GM18907 (cell line): ENCODE measurements at regions not wholly inside any gene's neighbourhood (a gene's known extent, or its start where the extent isn't known, plus 50 kb on each side); places are given as distances from the start of the nearest gene placed in this dataset.
"Not testable (repeated sequence)": the region's sequence is repeated elsewhere in the genome, so short reads cannot be mapped to it uniquely, and the experiment has no call there.

Experiments used
- ATAC-seq: cut with Tn5 transposase; IDR thresholded peaks from one replicate; pipeline ENCODE4 v1.9.1; 2021; ENCODE audit warnings: mild to moderate bottlenecking, moderate library complexity; ENCODE audit not compliant: unreplicated experiment

DNA sequence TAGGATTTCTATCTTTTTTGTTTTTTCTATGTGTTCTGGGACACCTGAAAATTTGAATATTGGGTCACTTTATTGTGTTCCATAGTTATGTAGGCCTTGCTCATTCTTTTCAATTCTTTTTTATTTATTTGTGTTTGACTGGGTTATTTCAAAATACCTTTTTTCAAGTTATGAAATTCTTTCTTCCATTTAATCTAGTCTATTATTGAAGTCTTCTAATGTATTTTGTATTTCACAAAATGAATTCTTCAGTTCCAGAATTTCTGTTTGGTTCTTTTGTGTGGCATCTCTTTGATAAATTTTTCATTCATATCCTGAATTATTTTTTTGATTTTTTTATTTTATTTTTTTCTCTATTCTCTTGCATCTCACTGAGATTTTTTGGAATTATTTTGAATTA, 628.8 kb downstream of the NR2F1-AS1 start:
- ATAC-seq = no peak

DNA sequence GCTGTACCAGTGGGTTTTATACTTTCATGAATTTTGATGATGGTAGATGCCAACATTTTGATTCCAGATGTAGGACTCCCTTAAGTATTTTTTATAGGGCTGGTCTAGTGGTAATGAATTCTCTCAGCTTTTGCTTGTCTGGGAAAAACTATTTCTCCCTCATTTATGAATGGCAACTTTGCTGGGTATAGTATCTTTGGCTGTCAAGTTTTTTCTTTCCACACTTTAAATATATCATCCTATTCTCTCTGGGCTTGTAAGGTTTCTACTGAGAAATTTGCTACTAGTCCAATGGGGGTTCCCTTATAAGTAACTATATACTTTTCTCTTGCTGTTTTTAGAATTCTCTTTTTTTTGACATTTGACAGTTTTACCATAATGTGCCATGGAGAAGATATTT, 629.3 kb downstream of the NR2F1-AS1 start:
- ATAC-seq = no peak

DNA sequence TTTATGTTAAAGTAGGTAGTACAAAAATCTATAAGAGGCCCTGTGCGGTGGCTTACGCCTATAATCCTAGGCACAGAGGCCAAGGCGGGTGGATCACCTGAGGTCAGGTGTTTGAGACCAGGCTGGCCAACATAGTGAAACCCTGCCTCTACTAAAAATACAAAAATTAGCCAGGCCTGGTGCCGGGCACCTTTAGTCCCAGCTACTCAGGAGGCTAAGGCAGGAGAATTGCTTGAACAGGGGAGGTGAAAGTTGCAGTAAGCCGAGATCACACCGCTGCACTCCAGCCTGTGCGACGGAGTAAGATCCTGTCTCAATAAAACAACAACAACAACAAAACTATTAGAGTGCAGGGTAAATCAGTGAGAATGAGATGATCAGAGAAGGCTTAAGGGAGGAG, 634.5 kb downstream of the NR2F1-AS1 start:
- no peak for ATAC-seq

DNA sequence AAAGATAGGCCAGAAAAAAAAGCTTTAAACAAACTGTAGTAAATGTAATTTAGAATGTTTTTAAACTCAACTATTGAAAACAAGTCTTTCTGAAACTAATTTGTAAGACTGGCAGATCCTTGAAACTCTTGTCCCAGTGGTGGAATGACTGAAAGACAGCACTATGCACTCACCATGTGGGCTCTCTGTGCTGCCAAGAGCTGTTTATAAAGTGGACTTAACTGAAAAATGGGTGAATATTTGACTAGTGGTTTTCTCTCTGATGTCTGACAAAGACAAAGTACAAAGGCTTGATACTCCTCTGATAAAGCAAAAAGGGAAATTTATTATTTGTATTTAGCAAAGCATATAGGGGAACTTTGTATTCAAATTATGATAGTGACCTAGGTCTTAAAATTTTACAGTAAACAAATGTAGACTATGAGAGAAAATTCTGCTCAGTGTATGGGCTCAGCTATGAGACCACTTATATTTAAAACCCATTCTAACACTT, 635.4 kb downstream of the NR2F1-AS1 start:
- peak; percentile 88 for ATAC-seq

DNA sequence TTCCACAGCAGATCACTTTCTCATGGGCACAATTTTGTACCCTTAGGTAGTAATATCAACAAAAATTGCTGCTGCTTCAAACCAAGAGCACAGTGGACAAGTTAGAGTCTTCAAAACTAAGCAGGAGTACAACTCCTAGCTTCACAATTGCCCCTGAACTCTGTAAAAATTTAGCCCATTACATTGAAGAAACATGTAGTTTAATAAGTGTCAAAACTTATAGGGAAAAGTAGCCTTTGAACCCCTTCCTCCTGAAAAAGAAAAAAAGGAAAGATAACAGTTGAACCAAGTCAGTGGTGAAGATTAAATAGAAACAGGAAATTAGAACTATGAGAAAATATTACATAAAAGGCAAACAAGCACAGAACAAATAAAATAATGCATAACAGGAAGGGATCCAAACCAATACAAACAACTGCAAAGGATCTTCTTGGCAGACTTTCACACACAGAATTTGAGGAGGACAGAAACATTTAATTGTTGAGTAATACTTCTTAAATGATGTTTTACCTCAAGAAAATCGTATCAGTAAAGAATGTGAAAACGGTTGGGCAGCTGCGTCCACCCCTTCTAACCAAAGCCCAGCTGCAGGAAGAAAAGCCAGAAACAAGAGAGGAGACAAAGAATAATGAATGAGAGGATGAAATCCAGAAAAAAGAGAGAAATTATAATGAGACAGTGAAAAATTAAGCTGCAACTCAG, 636.0 kb downstream of the NR2F1-AS1 start:
- ATAC-seq = no peak

DNA sequence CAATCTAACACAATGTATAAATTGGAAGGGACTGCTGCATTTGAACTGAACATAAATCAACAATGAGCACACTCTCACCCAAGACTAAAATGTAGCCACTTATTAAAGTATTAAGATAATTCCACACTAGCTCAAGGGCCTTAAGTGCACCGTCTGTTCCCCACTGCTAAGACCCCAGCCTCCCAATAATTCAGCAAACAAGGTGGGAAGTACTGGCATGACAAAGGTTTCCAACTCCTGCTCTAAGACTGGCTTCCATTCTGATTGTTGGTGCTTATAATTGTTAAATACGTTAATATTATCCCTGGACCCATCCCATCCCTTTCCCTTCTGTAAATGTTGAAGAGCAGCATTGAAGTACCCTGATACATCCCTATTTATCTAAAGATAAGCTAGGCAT, 636.7 kb downstream of the NR2F1-AS1 start:
- no peak for ATAC-seq

DNA sequence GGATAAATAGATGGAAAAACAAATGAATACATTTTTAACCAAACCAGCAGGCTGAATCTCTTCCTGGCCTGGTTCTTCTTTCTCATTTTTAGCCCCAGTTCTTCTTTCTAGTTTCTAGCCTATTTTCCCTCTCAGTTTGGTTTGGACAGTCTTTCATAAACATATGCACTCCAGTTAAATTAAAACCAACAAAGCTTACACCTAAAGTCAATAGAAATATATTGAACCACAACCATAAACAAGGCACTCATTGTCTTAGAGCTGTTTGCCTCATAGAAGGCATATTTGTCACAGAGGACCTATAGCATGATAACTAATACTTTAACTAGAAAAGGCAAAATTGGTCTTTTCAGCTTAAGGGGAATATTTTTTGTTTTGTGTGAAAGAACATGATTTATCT, 638.3 kb downstream of the NR2F1-AS1 start:
- ATAC-seq = no peak

DNA sequence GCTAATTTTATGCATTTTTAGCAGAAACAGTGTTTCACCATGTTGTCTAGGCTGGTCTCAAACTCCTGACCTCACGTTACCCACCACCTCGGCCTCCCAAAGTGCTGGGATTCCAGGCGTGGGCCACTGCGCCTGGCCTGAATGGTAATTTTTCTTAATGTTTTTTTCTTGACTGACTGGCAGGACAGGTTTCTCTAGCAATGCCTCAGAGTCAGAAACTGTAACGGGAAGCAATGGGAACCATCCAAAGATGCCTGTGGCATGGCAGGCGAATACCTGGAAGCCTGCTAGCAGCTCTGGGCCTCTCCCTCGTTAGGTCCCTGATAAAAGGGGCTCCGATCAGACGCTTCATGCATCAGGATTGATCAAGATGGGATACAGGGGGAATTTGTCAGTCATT, 639.2 kb downstream of the NR2F1-AS1 start:
- ATAC-seq = no peak

DNA sequence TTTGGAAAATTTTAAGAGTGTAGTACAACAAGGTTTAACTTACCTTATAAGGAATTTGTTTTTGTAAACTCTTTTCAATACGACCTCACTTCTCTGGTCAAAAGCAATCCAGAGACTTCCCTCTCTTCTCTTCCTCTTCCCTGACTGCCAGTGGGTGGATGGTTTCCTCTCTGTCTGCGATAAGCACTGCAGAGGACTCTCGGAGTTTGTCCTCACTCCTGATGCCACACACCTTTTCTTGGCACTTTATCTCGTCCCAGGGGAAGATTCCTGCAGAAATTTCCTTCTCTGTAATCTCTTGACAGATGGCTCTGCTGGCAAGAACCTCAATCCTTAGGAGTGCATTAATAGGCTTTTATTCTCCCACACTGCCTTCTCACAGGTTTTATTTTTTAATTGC, 641.6 kb downstream of the NR2F1-AS1 start:
- no peak for ATAC-seq

DNA sequence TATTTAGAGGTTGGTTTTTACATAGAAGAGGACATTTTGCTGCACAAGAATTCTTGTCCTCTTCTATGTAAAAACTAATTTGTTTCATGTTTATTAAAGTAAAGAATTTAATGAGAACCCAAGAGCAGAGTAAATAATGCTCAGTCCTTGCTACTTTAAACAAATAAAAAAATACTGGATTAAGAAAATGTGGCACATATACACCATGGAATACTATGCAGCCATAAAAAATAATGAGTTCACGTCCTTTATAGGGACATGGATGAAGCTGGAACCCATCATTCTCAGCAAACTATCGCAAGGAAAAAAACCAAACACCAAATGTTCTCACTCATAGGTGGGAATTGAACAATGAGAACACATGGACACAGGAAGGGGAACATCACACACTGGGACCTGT, 643.6 kb downstream of the NR2F1-AS1 start:
- not testable (repeated sequence) for ATAC-seq

DNA sequence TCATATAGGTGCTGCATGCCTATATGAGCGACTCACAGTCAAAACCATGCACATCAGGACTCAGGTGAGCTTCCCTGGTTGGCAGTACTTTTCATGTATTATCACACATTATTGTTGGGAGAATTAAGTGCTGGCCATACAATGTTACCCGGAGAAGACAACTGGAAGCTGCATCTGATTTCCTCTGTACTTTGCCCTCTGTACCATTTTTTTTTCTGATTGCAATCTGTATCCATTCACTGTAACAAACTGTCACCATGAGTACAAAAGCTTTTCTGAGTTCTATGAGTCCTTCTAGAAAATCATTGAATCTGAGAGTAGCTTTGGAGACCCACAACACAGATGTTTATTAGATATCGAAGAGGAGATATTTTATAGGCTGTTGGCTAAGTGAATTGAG, 651.0 kb downstream of the NR2F1-AS1 start:
- no peak for ATAC-seq

DNA sequence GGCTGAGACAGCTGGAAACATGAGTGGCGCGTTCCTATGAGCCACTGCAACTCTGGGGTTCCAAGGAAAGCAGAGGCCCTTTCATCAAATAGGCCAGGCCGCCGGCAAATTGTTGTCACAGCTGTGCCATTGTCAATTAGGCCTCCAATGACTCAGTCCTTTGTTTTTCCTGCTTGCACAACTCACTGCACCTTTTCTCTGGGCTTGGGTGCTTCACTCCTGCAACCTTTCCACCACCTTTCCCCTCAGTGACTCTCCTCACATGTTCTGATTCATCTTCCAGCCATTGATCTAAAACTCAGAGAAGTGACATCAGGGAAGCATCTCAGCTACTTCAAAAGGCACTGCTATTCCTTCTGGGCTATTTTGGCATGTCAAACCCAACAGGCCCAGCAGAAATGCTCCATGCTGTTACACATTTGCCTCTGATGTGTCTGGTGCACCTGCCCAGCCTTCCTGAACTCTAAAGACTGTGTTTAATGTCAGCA, 653.7 kb downstream of the NR2F1-AS1 start:
- no peak for ATAC-seq

DNA sequence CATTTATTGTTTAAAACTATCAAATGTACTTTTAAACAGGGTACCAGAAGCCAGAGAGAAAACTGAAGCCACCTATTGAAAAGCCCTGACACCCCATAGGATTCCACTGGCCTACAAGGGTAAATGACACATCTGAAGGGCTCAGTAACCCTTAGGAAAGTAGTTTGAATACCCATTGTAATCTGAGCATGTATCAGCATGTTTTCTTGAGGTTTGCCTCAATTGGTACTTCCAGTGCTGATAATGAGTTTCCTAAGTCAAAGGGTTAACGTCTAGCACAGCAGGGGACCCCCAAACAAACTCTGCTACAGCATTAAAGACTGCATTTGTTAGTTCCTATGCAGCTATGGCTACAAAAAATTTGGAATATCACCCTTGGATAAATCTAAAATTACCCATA, 657.1 kb downstream of the NR2F1-AS1 start:
- no peak for ATAC-seq

DNA sequence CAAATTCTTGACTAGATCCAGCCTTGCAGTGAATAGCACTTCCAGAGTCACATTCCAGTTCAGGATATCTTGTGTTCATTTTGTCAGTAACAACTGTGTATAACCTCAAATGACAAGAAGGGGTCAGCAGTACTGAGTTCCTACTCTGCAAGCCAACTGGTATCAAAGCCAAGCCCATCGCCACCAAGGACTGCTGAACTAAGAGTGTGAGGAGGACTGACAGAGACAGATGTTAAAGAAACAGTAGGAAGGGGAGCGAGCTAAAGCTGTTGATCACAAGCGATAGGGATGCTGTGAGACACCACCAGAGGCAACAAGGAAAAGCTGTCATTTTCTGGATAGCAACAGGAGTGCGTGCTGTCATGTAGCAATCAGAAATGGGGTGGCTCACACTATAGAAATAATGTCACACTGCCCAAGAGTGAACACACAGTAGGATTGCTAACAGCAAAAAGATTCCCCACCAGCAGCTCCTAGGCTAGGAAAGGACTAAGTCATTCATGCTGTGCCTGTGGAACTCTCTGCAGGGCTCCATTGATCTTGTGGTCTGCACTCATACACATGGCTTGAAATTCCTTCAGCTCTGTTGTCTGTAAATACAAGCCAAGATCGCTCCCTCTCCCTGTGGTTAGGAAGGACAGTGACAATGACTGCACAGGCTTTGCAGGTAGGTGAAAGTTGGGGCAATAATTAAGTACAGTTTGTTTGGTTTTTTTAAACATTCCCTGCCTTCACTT, 658.6 kb downstream of the NR2F1-AS1 start:
- ATAC-seq = no peak

DNA sequence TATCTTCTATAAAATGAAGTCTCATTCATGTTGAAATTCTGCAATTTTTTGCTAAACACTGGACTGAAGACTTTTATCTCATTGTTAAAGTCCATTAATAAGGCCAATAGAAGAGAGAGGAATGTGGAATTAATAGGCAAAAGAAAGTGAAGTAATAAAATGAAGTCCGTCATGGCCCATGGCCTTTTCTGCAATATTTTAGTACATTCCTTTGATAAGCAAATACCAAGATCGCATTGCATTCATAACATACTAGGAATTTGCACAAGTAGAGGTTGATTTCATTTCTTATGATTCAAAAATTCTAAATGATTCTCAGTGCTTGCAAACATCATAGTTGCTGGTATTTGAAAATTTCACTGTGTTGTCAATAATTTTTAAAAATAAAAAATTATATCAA, 664.0 kb downstream of the NR2F1-AS1 start:
- no peak for ATAC-seq

DNA sequence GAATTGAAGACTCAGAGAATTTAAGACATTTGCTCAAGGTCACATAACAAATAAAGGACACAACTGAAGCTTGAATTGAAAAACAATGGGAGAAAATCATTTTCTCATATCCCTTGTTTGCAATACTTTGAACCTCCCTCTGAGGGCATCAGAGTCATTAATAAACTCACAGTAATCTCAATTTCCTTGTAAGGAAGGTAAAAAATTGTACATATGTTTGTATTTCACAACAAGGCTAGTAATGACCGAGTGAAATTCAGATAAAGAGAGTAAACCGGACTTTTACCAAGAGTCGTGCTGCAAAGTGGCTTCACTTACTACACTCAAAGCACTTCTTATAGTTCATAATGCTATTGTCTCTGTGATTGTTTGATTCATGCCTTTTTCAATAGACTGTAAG, 665.0 kb downstream of the NR2F1-AS1 start:
- no peak for ATAC-seq

DNA sequence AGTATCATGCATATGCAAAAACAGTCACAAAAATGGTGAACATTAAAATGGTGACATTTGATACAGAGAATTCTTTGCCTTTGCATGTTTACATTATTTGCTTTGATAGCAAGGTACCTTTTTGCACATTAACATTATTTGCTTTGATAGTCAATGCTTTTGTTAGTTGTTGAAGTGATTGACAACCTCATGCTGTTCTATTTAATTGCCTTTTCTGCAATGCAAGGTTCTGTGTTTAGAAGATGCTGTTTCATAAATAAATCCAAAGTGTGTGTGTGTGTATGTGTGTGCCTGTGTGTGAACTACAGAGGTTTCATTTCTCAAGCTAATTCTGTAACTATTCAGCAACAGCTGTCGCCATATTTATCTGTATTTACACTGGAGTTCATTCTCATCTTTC, 668.7 kb downstream of the NR2F1-AS1 start:
- ATAC-seq = no peak

DNA sequence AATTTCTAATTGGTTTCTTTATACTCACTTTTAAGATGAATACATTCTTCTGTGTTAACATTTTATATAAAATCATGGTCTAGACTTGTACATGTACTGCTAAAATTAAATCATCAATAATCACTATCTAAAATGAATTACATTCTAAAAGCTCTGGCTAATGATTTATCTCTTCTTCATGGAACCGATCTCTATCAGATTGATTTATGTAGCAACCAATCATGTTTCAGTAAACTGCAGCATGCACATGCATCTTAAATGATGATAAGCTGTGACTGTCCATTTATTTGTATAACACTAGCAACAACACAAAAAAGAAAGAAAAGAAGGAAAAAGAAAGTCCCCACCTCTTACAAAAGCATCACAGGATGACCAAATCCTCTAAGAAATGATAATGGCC, 669.2 kb downstream of the NR2F1-AS1 start:
- no peak for ATAC-seq

DNA sequence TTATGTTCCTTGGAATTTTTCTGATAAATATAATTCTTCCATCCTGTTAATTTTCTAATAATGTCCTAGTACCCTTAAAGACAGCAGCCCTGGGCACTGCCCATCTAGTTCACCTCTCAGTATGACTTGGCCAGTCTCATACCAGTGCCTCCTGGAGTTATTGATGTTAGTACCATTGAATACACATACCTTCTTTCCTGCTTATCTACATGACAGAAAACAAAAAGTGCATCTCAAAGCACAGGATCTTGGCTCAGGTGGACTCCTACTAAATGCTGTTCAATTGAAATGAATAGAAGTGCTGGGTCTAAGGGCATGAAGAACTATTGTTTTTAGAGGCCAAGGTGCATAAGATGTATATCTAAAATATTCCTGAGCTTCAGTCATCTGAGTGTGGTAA, 669.7 kb downstream of the NR2F1-AS1 start:
- ATAC-seq = no peak

DNA sequence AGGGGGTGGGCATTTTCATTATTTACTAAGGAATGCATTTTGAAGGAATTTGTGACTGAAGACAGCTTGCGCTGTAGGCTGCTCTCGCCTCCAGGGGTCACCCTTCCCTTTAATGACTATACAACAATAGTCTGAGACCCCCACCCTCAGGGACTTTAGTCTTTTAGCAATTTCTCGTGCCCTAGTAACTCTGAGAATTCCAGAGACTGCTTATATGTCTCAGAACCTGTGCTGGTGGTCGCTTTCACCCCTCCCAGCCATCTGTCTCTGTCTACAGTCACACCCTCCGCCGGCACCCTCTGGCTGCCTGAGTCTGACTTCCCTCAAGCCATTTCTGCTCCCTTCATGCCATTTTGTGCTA, 671.4 kb downstream of the NR2F1-AS1 start:
- ATAC-seq = no peak

DNA sequence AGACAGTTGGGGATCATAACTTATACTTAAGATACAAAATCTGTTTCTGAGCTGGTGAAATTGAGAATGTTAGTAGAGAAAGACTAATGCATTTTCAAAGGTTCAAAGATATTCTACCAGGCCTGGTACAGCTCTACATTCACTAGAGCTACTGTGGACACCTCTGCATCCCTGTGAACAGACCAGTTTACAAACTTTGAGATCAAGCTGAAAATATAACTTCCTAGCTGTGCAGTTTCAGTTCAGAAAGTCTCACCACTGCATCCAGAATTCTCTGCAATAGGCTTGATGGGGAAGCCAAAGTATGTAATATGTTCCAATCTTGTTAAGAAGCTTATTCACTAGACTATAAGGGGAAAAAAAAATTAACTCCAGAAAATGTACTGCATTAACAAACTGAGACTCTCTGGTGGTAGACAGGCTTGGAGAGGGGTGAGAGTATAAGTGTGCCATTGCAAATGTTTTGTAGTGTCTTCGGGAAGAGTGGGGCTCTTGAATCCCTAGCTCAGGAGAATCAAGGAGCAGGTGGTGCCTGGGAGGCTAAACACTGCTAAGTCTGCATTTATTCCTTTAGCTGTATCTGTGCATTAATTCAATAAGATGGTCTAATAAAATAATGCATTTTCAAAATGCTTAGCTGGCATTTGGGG, 671.9 kb downstream of the NR2F1-AS1 start:
- ATAC-seq = no peak
